PC-3 (cell line): ENCODE measurements at regions not wholly inside any gene's neighbourhood (a gene's known extent, or its start where the extent isn't known, plus 50 kb on each side); places are given as distances from the start of the nearest gene placed in this dataset.

ENCODE experiments used
- ATAC-seq: fragments of 200-7000 bp; cut with Tn5 transposase; 2 replicates; pipeline ENCODE4 v1.9.1; 2020; ENCODE audit warnings: mild to moderate bottlenecking, moderate library complexity
- BruUV-seq: library from RNA; stranded (reverse); fragments of 400-500 nt; replicated peaks from 2 replicates; lab custom pipeline; 2021; lab: Mats Ljungman, UMichigan
- CTCF ChIA-PET: fragments of 300-600 bp; sonication (Branson Sonifier 250); formaldehyde crosslinking; loops from one replicate; lab custom pipeline; 2022; ENCODE audit warnings: antibody characterized with exemption; lab: Charles Lee
- POLR2A ChIA-PET: fragments of 300-600 bp; sonication (Branson Sonifier 250); formaldehyde crosslinking; loops from one replicate; lab custom pipeline; 2022; ENCODE audit warnings: antibody characterized with exemption; ENCODE audit not compliant: unreplicated experiment; lab: Charles Lee
- DNase-seq: peaks from one replicate; pipeline ENCODE4 v3.0.0-alpha.2; 2015
- H2AFZ ChIP-seq: fragments of 300-600 bp; sonication (generic); 2 replicates; pipeline ENCODE4 v1.6.0; 2016; ENCODE audit warnings: antibody characterized with exemption, low read length
- H3F3A ChIP-seq: fragments of 300-600 bp; sonication (generic); one replicate; pipeline ENCODE4 v1.6.0; 2017; ENCODE audit warnings: antibody characterized with exemption, low read length, control low read depth, mild to moderate bottlenecking; ENCODE audit not compliant: unreplicated experiment
- H3K27ac ChIP-seq: fragments of 300-600 bp; sonication (generic); 2 replicates; pipeline ENCODE4 v1.5.1; 2016; ENCODE audit warnings: mild to moderate bottlenecking, low read length
- H3K27me3 ChIP-seq: fragments of 300-600 bp; sonication (generic); 2 replicates; pipeline ENCODE4 v1.6.1; 2016; ENCODE audit warnings: low read length, mixed read lengths
- H3K36me3 ChIP-seq: fragments of 300-600 bp; sonication (generic); 2 replicates; pipeline ENCODE4 v1.6.1; 2016; ENCODE audit warnings: low read depth, mixed run types, low read length, mixed read lengths
- H3K4me1 ChIP-seq: fragments of 300-600 bp; sonication (generic); 2 replicates; pipeline ENCODE4 v1.5.1; 2016; ENCODE audit warnings: low read length; ENCODE audit not compliant: insufficient read depth
- H3K4me2 ChIP-seq: fragments of 300-600 bp; sonication (generic); 2 replicates; pipeline ENCODE4 v1.6.0; 2016; ENCODE audit warnings: low read length
- H3K4me3 ChIP-seq: fragments of 300-600 bp; sonication (generic); 2 replicates; pipeline ENCODE4 v1.5.1; 2016; ENCODE audit warnings: mild to moderate bottlenecking, low read length, mixed read lengths
- H3K79me2 ChIP-seq: fragments of 300-600 bp; sonication (generic); 2 replicates; pipeline ENCODE4 v1.6.1; 2017; ENCODE audit warnings: low read length, mixed read lengths
- H3K9ac ChIP-seq: fragments of 300-600 bp; sonication (generic); 2 replicates; pipeline ENCODE4 v1.6.0; 2016; ENCODE audit warnings: mild to moderate bottlenecking, low read length
- H3K9me2 ChIP-seq: fragments of 300-600 bp; sonication (generic); replicated peaks from 2 replicates; pipeline ENCODE4 v1.6.1; 2016; ENCODE audit warnings: mixed run types, low read length, mixed read lengths
- H3K9me3 ChIP-seq: fragments of 300-600 bp; sonication (generic); 2 replicates; pipeline ENCODE4 v1.6.1; 2016; ENCODE audit warnings: low read length, mixed read lengths
- H4K20me1 ChIP-seq: fragments of 300-600 bp; sonication (generic); 2 replicates; pipeline ENCODE4 v1.6.1; 2016; ENCODE audit warnings: low read length, mixed read lengths
- EZH2 ChIP-seq: fragments of 300-600 bp; sonication (generic); IDR thresholded peaks from one replicate; pipeline ENCODE4 v1.6.1; 2017; ENCODE audit warnings: antibody characterized with exemption, mild to moderate bottlenecking, low read length; ENCODE audit not compliant: unreplicated experiment
- EZH2phosphoT487 ChIP-seq: fragments of 300-600 bp; sonication (generic); IDR thresholded peaks from 2 replicates; pipeline ENCODE4 v1.6.1; 2018; ENCODE audit warnings: mild to moderate bottlenecking, antibody characterized with exemption, low read length, borderline replicate concordance
- intact Hi-C: fragments of 100-400 bp; cut with micrococcal nuclease; formaldehyde crosslinking; loops from 2 replicates; pipeline ENCODE4 v1.9.0; 2023
- TF ChIP-seq, protein P1 (sequence below): fragments of 300-600 bp; sonication (generic); conservative IDR thresholded peaks from 2 replicates; pipeline ENCODE4 v1.5.1; 2017; ENCODE audit warnings: antibody characterized with exemption, low read depth, mild to moderate bottlenecking, low read length

DNA sequence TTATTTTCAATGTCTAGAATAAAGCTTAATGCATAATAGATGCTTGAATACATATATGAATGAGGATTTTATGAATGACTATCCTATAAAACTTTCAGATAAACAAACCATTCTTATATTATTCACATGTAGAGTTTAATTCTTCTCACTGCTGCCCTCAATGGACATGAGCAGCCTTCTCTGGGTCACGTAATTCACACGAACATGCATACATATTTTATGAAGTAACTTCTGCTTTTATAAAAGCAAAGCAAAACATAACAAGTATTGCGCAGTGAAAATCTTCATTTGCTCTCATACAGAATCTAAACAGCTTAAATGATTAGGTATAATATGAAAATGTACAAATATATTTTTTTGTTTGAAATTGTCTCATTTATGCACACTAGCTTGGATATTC, 116.7 kb downstream of the TMA16 start:
- TF ChIP-seq, protein P1, sequence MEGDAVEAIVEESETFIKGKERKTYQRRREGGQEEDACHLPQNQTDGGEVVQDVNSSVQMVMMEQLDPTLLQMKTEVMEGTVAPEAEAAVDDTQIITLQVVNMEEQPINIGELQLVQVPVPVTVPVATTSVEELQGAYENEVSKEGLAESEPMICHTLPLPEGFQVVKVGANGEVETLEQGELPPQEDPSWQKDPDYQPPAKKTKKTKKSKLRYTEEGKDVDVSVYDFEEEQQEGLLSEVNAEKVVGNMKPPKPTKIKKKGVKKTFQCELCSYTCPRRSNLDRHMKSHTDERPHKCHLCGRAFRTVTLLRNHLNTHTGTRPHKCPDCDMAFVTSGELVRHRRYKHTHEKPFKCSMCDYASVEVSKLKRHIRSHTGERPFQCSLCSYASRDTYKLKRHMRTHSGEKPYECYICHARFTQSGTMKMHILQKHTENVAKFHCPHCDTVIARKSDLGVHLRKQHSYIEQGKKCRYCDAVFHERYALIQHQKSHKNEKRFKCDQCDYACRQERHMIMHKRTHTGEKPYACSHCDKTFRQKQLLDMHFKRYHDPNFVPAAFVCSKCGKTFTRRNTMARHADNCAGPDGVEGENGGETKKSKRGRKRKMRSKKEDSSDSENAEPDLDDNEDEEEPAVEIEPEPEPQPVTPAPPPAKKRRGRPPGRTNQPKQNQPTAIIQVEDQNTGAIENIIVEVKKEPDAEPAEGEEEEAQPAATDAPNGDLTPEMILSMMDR, result no peak
- TF ChIP-seq EZH2 (no peak), EZH2phosphoT487 (no peak)
- Histone ChIP-seq H3K27ac (no peak overlapping the region), H3K9me2 (no peaks in the 10 kb centered on the region), H4K20me1 (no peaks in the 10 kb centered on the region), H3K27me3 (no peaks in the 10 kb centered on the region), H3K36me3 (no peaks in the 10 kb centered on the region), H3K79me2 (no peaks in the 10 kb centered on the region), H3K9me3 (no peaks in the 10 kb centered on the region), H3K4me2 (no peak overlapping the region), H2AFZ (no peak overlapping the region), H3K4me1 (no peaks in the 10 kb centered on the region), H3K9ac (no peak overlapping the region), H3F3A (no peaks in the 10 kb centered on the region), H3K4me3 (no peak overlapping the region)
- ATAC-seq (no peak), DNase-seq (no peak)
- intact Hi-C loops, result no loop called here
- ChIA-PET POLR2A (no interaction called here), CTCF (no interaction called here)
- no TSS peak for BruUV-seq

DNA sequence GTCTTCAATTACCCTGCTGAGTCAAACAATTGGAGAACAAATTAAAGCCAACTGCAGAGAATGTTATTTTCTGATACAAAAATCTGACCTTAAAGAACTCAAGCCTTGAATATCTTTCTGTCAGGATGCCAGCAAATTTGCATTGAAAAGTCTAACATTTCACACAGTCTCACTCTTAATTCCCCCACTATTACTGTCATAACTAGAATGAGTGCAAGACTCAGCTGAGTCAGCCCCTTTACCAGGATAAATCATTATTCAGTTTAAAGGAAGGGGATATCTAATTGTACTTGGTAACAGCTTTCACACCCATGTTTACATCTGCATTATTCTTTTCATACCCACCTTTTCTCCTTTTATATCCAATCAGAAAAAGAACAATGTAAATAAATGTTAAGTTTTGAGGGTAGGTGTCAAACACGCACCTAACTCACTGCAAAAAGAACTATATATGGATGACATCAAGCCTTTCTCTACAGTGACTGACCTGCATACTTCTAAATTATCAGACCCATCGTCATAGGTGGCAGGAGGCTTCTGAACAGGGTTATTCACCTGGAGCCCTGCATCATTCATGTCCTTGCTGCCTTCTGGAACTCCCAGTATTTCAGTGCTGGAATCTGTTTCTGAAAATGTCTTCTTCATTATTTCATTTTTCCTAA, 117.4 kb downstream of the TMA16 start:
- TF ChIP-seq EZH2phosphoT487, result no peak
- TF ChIP-seq, protein P1, result no peak
- TF ChIP-seq EZH2, result no peak
- no peaks in the 10 kb centered on the region for H3K36me3 ChIP-seq
- no peaks in the 10 kb centered on the region for H3K4me1 ChIP-seq
- DNase-seq (no peak), ATAC-seq (no peak)
- no peak overlapping the region for H2AFZ ChIP-seq
- intact Hi-C loops, result no loop called here
- no peaks in the 10 kb centered on the region for H3F3A ChIP-seq
- no peaks in the 10 kb centered on the region for H3K9me3 ChIP-seq
- POLR2A ChIA-PET, result no interaction called here
- H3K4me3 ChIP-seq, result no peak overlapping the region
- H3K27me3 ChIP-seq, result no peaks in the 10 kb centered on the region
- H3K9me2 ChIP-seq, result no peaks in the 10 kb centered on the region
- no peak overlapping the region for H3K4me2 ChIP-seq
- CTCF ChIA-PET, result no interaction called here
- H3K9ac ChIP-seq, result no peak overlapping the region
- H4K20me1 ChIP-seq, result no peaks in the 10 kb centered on the region
- H3K27ac ChIP-seq, result no peak overlapping the region
- no TSS peak for BruUV-seq
- no peaks in the 10 kb centered on the region for H3K79me2 ChIP-seq

DNA sequence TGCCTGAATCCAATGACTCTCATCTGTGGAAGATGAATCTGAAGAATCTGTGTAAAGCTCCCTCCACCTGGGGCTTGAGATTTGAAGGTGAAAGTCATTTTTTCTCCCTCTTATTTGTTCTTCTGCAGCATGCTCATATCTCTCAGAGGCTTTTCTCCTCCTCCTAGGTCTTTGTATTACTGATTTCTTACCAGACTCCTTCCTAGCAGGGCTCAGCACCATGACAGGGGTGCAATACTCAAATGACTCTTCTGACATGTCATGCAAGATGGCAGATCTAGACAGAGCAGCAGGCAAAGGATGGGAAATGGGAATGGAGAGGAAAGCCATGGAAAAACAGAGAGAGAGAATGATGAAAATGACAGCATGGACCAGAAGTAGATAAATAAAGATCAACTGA, 118.3 kb downstream of the TMA16 start:
- no peaks in the 10 kb centered on the region for H3K9me3 ChIP-seq
- no peaks in the 10 kb centered on the region for H3K79me2 ChIP-seq
- H3K36me3 ChIP-seq, result no peaks in the 10 kb centered on the region
- no peak overlapping the region for H2AFZ ChIP-seq
- BruUV-seq, result no TSS peak
- no peak overlapping the region for H3K4me2 ChIP-seq
- H3F3A ChIP-seq, result no peaks in the 10 kb centered on the region
- DNase-seq, result no peak
- H3K9me2 ChIP-seq, result no peaks in the 10 kb centered on the region
- ATAC-seq, result no peak
- no peak for TF ChIP-seq EZH2
- TF ChIP-seq, protein P1, result no peak
- no peak for TF ChIP-seq EZH2phosphoT487
- H4K20me1 ChIP-seq, result no peaks in the 10 kb centered on the region
- no peak overlapping the region for H3K4me3 ChIP-seq
- no peaks in the 10 kb centered on the region for H3K4me1 ChIP-seq
- ChIA-PET CTCF (no interaction called here), POLR2A (no interaction called here)
- no peaks in the 10 kb centered on the region for H3K27me3 ChIP-seq
- no peak overlapping the region for H3K27ac ChIP-seq
- H3K9ac ChIP-seq, result no peak overlapping the region
- intact Hi-C loops, result no loop called here
